ENCODE measurements at regions not wholly inside any gene's neighbourhood (a gene's known extent, or its start where the extent isn't known, plus 50 kb on each side); places are given as distances from the start of the nearest gene placed in this dataset.

- Mint-ChIP-seq H3K36me3 (ENCODE audit: low read depth) (no peaks in the 10 kb centered on the region), H3K4me3 (peak overlapping the region; percentile 22), H3K27ac (no peak overlapping the region), H3K4me1 (peaks cover 14% of the 10 kb centered on the region), H3K27me3 (peaks cover 61% of the 10 kb centered on the region), H3K9me3 (no peaks in the 10 kb centered on the region)
- no peak for DNase-seq
- CTCF ChIA-PET, result interaction anchor here (1.1 to 2.1 kb wide), 2 partner anchors 15 to 27 kb away, joined by 3 to 10 read pairs; no protein-coding TSS in a partner anchor
- POLR2A ChIA-PET, result interaction anchor here (0.7 kb wide), 1 partner anchor 27 kb away, joined by 3 read pairs; no protein-coding TSS in a partner anchor
Observed at GRCh38 chr14:106845286-106846087, 1319.1 kb downstream of the TMEM121 start.

DNA sequence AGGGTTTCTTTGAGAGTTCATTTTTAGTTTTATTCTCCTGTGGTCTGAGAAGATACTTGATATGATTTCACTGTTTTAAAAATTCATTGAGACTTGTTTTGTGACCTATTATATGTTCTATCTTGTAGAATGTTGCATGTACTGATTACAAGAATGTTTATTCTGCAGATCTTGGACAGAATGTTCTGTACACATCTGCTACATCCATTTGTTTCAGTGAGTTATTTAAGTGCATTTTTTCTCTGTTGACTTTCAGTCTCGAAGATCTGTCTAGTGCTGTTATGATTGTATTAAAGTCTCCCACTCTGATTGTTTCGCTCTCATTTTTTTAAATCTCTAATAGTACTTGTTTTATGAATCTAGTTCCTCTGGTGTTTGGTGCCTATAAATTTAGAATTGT, 1319.8 kb downstream of the TMEM121 start:
- Mint-ChIP-seq H3K4me1 (peaks cover 14% of the 10 kb centered on the region), H3K4me3 (no peak overlapping the region), H3K36me3 (ENCODE audit: low read depth) (no peaks in the 10 kb centered on the region), H3K27me3 (peaks cover 61% of the 10 kb centered on the region), H3K9me3 (no peaks in the 10 kb centered on the region), H3K27ac (no peak overlapping the region)
- no peak for DNase-seq
- ChIA-PET CTCF (interaction anchor here (1.1 to 2.1 kb wide), 2 partner anchors 16 to 26 kb away, joined by 3 to 10 read pairs; no protein-coding TSS in a partner anchor), POLR2A (no interaction called here)

DNA sequence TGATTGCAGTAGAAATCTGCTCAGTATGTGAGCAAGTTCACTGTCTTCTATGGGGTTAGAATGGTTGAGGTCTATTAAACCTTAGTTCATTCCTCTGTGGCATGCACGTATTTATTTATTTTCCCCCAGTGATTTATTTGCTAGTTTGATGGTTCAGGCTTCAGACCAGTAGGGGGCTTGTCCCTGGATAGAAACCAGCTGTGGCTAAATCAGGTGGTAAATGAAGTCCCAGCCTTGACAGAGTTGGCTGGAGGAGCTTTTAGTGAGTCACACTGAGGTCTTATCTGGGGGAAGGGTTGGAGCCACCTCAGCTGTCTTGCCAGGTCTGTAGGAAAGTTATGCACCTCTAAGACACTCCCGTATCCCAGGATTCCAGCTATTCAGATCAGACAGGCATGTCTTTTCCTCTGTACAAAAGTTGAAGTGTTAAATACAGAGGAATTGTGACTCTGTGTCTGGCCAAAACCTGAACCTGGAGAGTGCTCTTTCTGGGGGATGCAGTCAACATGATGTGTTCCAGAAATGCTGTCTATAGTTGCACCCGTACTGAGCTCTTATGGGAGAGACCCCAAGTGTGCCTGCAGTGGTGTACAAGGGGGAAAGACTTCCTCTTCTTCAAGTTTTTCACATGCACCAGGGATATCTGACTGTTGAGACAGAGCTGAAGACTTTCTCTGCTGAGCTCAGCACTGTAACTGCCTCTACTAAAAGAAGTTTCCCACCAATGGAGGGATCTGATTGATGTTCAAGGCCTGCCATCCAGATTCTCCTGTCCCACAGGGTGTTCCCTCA, 1322.1 kb downstream of the TMEM121 start:
- DNase-seq, result no peak
- Mint-ChIP-seq H3K4me1 (peaks cover 14% of the 10 kb centered on the region), H3K9me3 (no peaks in the 10 kb centered on the region), H3K27me3 (peaks cover 56% of the 10 kb centered on the region), H3K27ac (no peak overlapping the region), H3K4me3 (no peak overlapping the region), H3K36me3 (ENCODE audit: low read depth) (no peaks in the 10 kb centered on the region)
- ChIA-PET CTCF (interaction anchor here (2.3 to 3.6 kb wide), 2 partner anchors 17 to 25 kb away, joined by 10 to 16 read pairs; no protein-coding TSS in a partner anchor), POLR2A (interaction anchor here (0.9 kb wide), 1 partner anchor 24 kb away, joined by 4 read pairs; no protein-coding TSS in a partner anchor)

GRCh38 chr14:106850913-106851825, 1324.8 kb downstream of the TMEM121 start:
- H3K9me3 Mint-ChIP-seq, result no peaks in the 10 kb centered on the region
- H3K27me3 Mint-ChIP-seq, result peaks cover 53% of the 10 kb centered on the region
- H3K27ac Mint-ChIP-seq, result no peak overlapping the region
- no peaks in the 10 kb centered on the region for H3K36me3 Mint-ChIP-seq (ENCODE audit: low read depth)
- no peak overlapping the region for H3K4me3 Mint-ChIP-seq
- DNase-seq, result no peak
- H3K4me1 Mint-ChIP-seq, result no peaks in the 10 kb centered on the region
- CTCF ChIA-PET, result interaction anchor here (1.1 kb wide), 1 partner anchor 20 kb away, joined by 3 read pairs; no protein-coding TSS in a partner anchor
- POLR2A ChIA-PET, result no interaction called here

DNA sequence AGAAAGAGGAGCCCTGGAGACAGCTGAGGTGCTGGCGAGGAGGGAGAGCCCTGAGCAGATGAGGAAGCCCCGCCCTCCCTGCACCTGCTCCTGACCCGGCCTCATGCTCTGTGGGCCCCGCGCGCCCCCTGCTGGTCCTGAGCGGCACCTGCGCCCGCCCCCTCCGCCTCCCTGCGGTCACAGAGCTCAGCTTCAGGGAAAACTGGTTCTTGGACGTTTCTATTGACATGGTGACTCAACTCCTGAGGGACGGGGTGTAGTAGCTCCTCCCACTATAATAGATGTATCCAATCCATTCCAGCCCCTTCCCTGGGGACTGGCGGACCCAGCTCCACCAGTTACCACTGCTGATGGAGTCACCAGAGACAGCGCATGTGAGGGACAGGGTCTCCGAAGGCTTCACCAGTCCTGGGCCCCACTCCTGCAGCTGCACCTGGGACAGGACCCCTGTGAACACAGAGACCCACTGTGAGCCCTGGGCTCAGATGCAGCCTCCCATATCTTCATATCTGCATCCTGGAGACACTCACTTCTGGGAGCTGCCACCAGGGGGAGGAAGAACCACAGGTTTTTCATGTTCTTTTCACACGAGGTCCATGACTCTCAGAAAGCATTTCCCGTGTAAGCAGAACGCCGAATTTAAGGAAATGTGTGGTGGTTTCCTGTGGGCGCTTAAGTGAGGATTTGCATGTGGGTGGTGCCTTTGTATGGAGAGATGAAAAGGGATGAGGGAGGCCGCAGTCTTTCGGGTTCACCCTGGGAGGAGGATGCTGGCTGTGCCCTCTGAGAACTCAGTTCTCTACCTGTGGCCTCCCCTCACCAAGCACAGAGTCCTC, 1346.4 kb downstream of the TMEM121 start:
- Mint-ChIP-seq H3K36me3 (ENCODE audit: low read depth) (no peaks in the 10 kb centered on the region), H3K27ac (no peak overlapping the region), H3K4me3 (no peak overlapping the region), H3K9me3 (no peaks in the 10 kb centered on the region), H3K4me1 (peaks cover 16% of the 10 kb centered on the region), H3K27me3 (peaks cover 40% of the 10 kb centered on the region)
- POLR2A ChIA-PET, result interaction anchor here (0.6 to 1.2 kb wide), 2 partner anchors 24 to 27 kb away, joined by 3 to 4 read pairs; no protein-coding TSS in a partner anchor
- CTCF ChIA-PET, result interaction anchor here (0.7 to 4.0 kb wide), 25 partner anchors 8 to 365 kb away, joined by 3 to 35 read pairs (median 5); no protein-coding TSS in a partner anchor
- DNase-seq, result peak; percentile 82

GRCh38 chr14:106874350-106874749, 1348.0 kb downstream of the TMEM121 start:
- no peak for DNase-seq
- H3K4me1 Mint-ChIP-seq, result peaks cover 16% of the 10 kb centered on the region
- no peaks in the 10 kb centered on the region for H3K9me3 Mint-ChIP-seq
- H3K27ac Mint-ChIP-seq, result no peak overlapping the region
- ChIA-PET CTCF (interaction anchor here (0.9 to 4.0 kb wide), 12 partner anchors 8 to 211 kb away, joined by 3 to 35 read pairs (median 14); no protein-coding TSS in a partner anchor), POLR2A (no interaction called here)
- no peak overlapping the region for H3K4me3 Mint-ChIP-seq
- H3K36me3 Mint-ChIP-seq (ENCODE audit: low read depth), result no peaks in the 10 kb centered on the region
- H3K27me3 Mint-ChIP-seq, result peaks cover 37% of the 10 kb centered on the region

DNA sequence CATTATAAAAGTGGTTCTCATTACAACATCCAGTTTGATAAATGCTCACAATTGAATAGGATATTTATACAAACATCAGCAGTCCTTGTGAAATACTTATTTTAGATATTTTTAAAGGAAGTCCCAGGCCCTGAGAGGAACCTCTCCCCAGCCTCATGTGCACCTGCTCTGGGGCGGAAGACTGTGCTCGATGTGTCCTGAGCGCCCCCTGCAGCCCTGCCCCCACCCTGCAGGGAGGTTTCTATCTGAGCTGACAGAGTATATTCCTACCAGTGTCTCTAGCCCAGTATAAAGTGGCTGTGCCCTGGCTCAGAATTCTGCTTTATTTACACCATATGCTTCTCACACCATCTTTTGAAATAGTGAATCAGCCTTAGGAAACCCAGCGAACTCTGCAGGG, 1349.1 kb downstream of the TMEM121 start:
- H3K27me3 Mint-ChIP-seq, result peaks cover 34% of the 10 kb centered on the region
- POLR2A ChIA-PET, result no interaction called here
- CTCF ChIA-PET, result interaction anchor here (0.7 to 4.0 kb wide), 5 partner anchors 14 to 212 kb away, joined by 3 to 31 read pairs (median 9); no protein-coding TSS in a partner anchor
- DNase-seq, result peak; percentile 55
- no peaks in the 10 kb centered on the region for H3K9me3 Mint-ChIP-seq
- H3K27ac Mint-ChIP-seq, result no peak overlapping the region
- H3K36me3 Mint-ChIP-seq (ENCODE audit: low read depth), result no peaks in the 10 kb centered on the region
- peaks cover 16% of the 10 kb centered on the region for H3K4me1 Mint-ChIP-seq
- H3K4me3 Mint-ChIP-seq, result no peak overlapping the region

GRCh38 chr14:106876711-106877110, 1350.3 kb downstream of the TMEM121 start:
- Mint-ChIP-seq H3K36me3 (ENCODE audit: low read depth) (no peaks in the 10 kb centered on the region), H3K9me3 (no peaks in the 10 kb centered on the region), H3K27ac (no peak overlapping the region), H3K27me3 (peaks cover 29% of the 10 kb centered on the region), H3K4me3 (no peak overlapping the region), H3K4me1 (peaks cover 16% of the 10 kb centered on the region)
- ChIA-PET POLR2A (no interaction called here), CTCF (interaction anchor here (1.9 kb wide), 1 partner anchor 46 kb away, joined by 9 read pairs; no protein-coding TSS in a partner anchor)
- DNase-seq, result no peak

- POLR2A ChIA-PET, result no interaction called here
- CTCF ChIA-PET, result no interaction called here
Observed at GRCh38 chr14:106877517-106877916, 1351.1 kb downstream of the TMEM121 start.

DNA sequence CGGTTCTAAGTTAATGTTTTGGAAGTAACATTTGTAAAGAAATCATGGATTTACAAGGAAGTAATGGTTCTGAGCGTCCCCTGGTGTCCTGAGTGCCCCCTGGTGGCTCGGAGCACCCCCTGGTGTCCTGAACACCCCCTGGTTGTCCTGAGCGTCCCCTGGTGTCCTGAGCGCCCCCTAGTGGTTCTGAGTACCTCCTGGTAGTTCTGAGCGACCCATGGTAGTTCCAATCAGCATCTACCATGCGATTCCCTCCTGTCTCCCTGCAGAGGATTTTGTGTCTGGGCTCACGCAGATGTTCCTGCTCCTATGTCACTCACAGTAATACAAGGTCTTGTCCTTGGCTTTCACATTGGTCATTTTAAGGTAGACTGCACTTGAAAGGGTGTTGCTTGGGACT, 1352.9 kb downstream of the TMEM121 start:
- Mint-ChIP-seq H3K36me3 (ENCODE audit: low read depth) (no peaks in the 10 kb centered on the region), H3K9me3 (peaks cover 2% of the 10 kb centered on the region), H3K27ac (no peak overlapping the region), H3K4me3 (no peak overlapping the region), H3K4me1 (peaks cover 3% of the 10 kb centered on the region), H3K27me3 (peaks cover 29% of the 10 kb centered on the region)
- peak; percentile 64 for DNase-seq
- CTCF ChIA-PET, result no interaction called here
- POLR2A ChIA-PET, result no interaction called here

More at GRCh38 chr14:106877517-106877916, 1351.1 kb downstream of the TMEM121 start:
- H3K4me1 Mint-ChIP-seq, result peaks cover 15% of the 10 kb centered on the region
- H3K36me3 Mint-ChIP-seq (ENCODE audit: low read depth), result no peaks in the 10 kb centered on the region
- H3K4me3 Mint-ChIP-seq, result no peak overlapping the region
- DNase-seq, result no peak
- H3K27ac Mint-ChIP-seq, result no peak overlapping the region
- H3K27me3 Mint-ChIP-seq, result peaks cover 29% of the 10 kb centered on the region
- no peaks in the 10 kb centered on the region for H3K9me3 Mint-ChIP-seq

GRCh38 chr14:106883218-106883692, 1356.9 kb downstream of the TMEM121 start:
- H3K4me1 Mint-ChIP-seq, result no peaks in the 10 kb centered on the region
- CTCF ChIA-PET, result interaction anchor here (3.1 kb wide), 1 partner anchor 10 kb away, joined by 18 read pairs; no protein-coding TSS in a partner anchor

More at GRCh38 chr14:106883218-106883692, 1356.9 kb downstream of the TMEM121 start:
- Mint-ChIP-seq H3K4me3 (no peak overlapping the region), H3K9me3 (peaks cover 2% of the 10 kb centered on the region), H3K36me3 (ENCODE audit: low read depth) (no peaks in the 10 kb centered on the region), H3K27me3 (peaks cover 6% of the 10 kb centered on the region), H3K27ac (no peak overlapping the region)
- POLR2A ChIA-PET, result no interaction called here
- peak; percentile 46 for DNase-seq
